GM13977 (cell line): ENCODE measurements at regions not wholly inside any gene's neighbourhood (a gene's known extent, or its start where the extent isn't known, plus 50 kb on each side); places are given as distances from the start of the nearest gene placed in this dataset.
"Not testable (repeated sequence)": the region's sequence is repeated elsewhere in the genome, so short reads cannot be mapped to it uniquely, and the experiment has no call there.

ENCODE experiments used
- DNase-seq: peaks from one replicate; pipeline ENCODE4 v3.0.0; 2012; ENCODE audit warnings: low spot score
- CTCF ChIP-seq: IDR thresholded peaks from 2 replicates; pipeline ENCODE4 v1.5.1; 2012; ENCODE audit warnings: mild to moderate bottlenecking, control low read depth; ENCODE audit not compliant: insufficient read depth; ENCODE audit errors: extremely low read depth, missing control alignments
- in situ Hi-C: fragments of 300-500 bp; cut with MboI; formaldehyde crosslinking; loops from one replicate; pipeline ENCODE4 v1.12.0; 2022; ENCODE audit warnings: low sequenced_read_pairs, low pct_unique_long_range_greater_than_20kb, mixed read lengths, inconsistent platforms; ENCODE audit not compliant: unreplicated experiment

DNA sequence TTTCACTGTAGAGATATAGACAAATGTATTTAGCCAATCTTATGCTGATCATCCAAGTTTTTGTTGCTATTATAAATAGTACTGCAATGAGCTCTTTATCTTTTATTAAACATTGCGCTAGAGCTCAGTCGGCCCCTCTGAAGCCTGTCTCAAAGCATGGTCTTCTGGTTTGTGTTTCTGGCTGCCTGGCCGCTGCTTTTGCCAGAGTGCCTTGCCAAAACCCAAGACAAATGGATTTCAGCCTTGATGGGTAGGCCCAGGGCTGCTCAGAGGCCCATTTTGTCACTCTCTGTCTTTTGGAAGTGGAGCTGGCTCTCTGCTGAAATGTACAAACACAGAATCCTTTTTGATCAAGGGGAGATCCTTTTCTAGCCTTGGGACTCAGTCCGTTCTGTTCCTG, 102.9 kb upstream of the KCNG1 start:
- no peak for DNase-seq

GRCh38 chr20:51125105-51125504, 102.2 kb upstream of the KCNG1 start:
- no peak for DNase-seq
- in situ Hi-C loops: no loop called here
- TF ChIP-seq CTCF: no peak

More for the DNA sequence above, 102.9 kb upstream of the KCNG1 start:
- TF ChIP-seq CTCF: no peak
- in situ Hi-C loops: no loop called here

DNA sequence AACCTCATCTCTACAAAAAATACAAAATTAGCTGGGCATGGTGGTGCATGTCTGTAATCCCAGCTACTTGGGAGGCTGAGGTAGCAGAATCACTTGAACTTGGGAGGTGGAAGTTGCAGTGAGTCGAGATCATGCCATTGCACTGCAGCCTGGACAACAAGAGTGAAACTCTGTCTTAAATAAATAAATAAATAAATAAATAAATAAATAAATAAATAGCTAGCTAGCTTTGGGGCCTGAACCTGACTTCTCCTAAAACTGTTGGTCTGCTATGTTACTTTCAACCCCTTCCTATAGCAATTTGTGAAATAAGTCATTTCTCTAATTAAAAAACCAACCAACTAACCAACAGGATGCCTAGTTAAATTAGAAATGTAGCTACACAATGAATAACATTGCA, 101.0 kb upstream of the KCNG1 start:
- in situ Hi-C loops, DNase-seq: not testable (repeated sequence)

DNA sequence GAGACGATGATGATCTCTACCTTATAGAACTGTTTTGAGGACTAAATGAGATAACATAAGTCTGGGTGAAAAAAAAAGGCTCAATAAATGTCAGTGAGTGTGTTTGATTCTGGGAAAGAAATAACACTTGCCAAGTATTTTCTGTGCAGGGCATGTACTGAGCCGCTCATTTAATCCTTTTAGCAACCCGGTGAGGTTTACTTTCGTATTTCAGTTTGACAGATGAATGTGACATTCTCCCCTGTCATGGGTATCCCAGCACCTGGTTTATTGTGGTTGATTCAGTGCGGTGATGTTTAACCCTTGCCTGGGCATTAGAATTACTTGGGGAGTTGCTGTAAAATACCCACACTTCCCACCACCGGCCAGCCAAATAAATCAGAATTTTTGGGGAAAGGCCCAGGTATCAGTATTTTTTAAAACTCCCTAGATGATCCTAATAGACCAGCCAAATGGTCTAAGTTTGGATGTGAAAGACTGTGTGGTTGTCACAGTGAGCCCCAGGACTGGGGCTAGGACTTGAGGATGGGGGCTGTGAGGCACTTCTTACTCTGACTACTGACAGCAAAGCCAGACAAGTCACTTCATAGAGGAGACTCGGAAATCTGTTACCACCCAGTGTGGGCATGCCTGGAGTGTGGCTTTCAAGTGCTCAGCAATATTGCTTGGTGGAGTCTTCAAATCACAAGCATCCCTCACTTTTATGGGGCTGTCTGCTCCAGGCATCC, 100.2 kb upstream of the KCNG1 start:
- TF ChIP-seq CTCF: no peak
- no peak for DNase-seq
- in situ Hi-C loops: no loop called here

GRCh38 chr20:51121901-51122412, 99.0 kb upstream of the KCNG1 start:
- no peak for DNase-seq
- in situ Hi-C loops: no loop called here

GRCh38 chr20:51121272-51121671, 98.4 kb upstream of the KCNG1 start:
- in situ Hi-C loops: no loop called here
- DNase-seq: no peak
- TF ChIP-seq CTCF: no peak

More at GRCh38 chr20:51121901-51122412, 99.0 kb upstream of the KCNG1 start:
- TF ChIP-seq CTCF: no peak

GRCh38 chr20:51120868-51121267, 98.0 kb upstream of the KCNG1 start:
- TF ChIP-seq CTCF: no peak
- DNase-seq: no peak
- in situ Hi-C loops: no loop called here
